HCT116 (cell line): ENCODE measurements at regions not wholly inside any gene's neighbourhood (a gene's known extent, or its start where the extent isn't known, plus 50 kb on each side); places are given as distances from the start of the nearest gene placed in this dataset.

Experiments used
- ATAC-seq: fragments of 200-7000 bp; cut with Tn5 transposase; 2 replicates; pipeline ENCODE4 v1.9.1; 2020; ENCODE audit warnings: mild to moderate bottlenecking, moderate library complexity
- BruUV-seq: library from RNA; stranded (reverse); fragments of 400-500 nt; replicated peaks from 2 replicates; lab custom pipeline; 2021; lab: Mats Ljungman, UMichigan
- CTCF ChIA-PET: fragments of 300-600 bp; sonication (Branson Sonifier 250); formaldehyde crosslinking; loops from one replicate; lab custom pipeline; 2021; ENCODE audit warnings: antibody characterized with exemption; lab: Charles Lee
- POLR2A ChIA-PET: fragments of 300-600, 350-600 bp; sonication (Branson Sonifier 250); formaldehyde crosslinking; loops from one replicate; lab custom pipeline; 2021; ENCODE audit warnings: antibody characterized with exemption; lab: Charles Lee
- RAD21 ChIA-PET, 2 experiments: fragments of 300-600 bp; sonication (Branson Sonifier 250); formaldehyde crosslinking; loops; one replicate each; lab custom pipeline; 2023; ENCODE audit warnings: low total read pairs in 2 of 2; ENCODE audit not compliant: uncharacterized antibody in 2 of 2, unreplicated experiment in 2 of 2, low non-redundant PET in 1 of 2; lab: Charles Lee
- DNase-seq: peaks from one replicate; pipeline ENCODE4 v3.0.0-alpha.2; 2010; ENCODE audit warnings: low read depth, low spot score
- H2AFZ ChIP-seq: fragments of 200-600 bp; shearing (Covaris generic), sonication (generic); 2 replicates; pipeline ENCODE4 v1.6.1; 2017; ENCODE audit warnings: low read depth, mixed run types, mixed read lengths, antibody characterized with exemption, low read length; ENCODE audit not compliant: poor library complexity, severe bottlenecking
- H3K27ac ChIP-seq: 2 replicates; pipeline ENCODE4 v1.5.1; 2012; ENCODE audit warnings: low read depth, low read length
- H3K27me3 ChIP-seq: fragments of 200-600 bp; sonication (generic); 2 replicates; pipeline ENCODE4 v1.6.1; 2016; ENCODE audit warnings: mixed run types, low read length, mixed read lengths; ENCODE audit not compliant: insufficient read depth
- H3K36me3 ChIP-seq, 2 experiments: fragments of 200-500 bp in 1 of 2; fragments of 200-600 bp in 1 of 2; sonication (Bioruptor generic) in 1 of 2; sonication (generic) in 1 of 2; 2 replicates each; pipeline versions ENCODE4 v1.5.1 to v1.6.1; 2014 to 2016; ENCODE audit warnings: low read length in 2 of 2, inconsistent platforms in 1 of 2, mixed read lengths in 1 of 2, mixed run types in 1 of 2; ENCODE audit not compliant: insufficient read depth in 2 of 2, control insufficient read depth in 1 of 2
- H3K4me1 ChIP-seq, 2 experiments: fragments of 200-600 bp in 1 of 2; sonication (generic) in 1 of 2; 2 replicates each; pipeline versions ENCODE4 v1.5.1 to v1.6.1; 2012 to 2017; ENCODE audit warnings: low read length in 2 of 2, inconsistent platforms in 1 of 2, mild to moderate bottlenecking in 1 of 2, mixed read lengths in 1 of 2, mixed run types in 1 of 2, moderate library complexity in 1 of 2; ENCODE audit not compliant: insufficient read depth in 2 of 2, control insufficient read depth in 1 of 2
- H3K4me2 ChIP-seq: fragments of 200-600 bp; sonication (generic); 2 replicates; pipeline ENCODE4 v1.6.1; 2017; ENCODE audit warnings: mixed run types, low read length, mixed read lengths
- H3K4me3 ChIP-seq, 2 experiments: fragments of 200-600 bp in 1 of 2; sonication (generic) in 1 of 2; replicated peaks in 1 of 2; 2 replicates each; pipeline ENCODE4 v1.5.1; 2011 to 2016; ENCODE audit warnings: low read length in 2 of 2, control low read depth in 1 of 2, low read depth in 1 of 2, mild to moderate bottlenecking in 1 of 2, mixed read lengths in 1 of 2, mixed run types in 1 of 2
- H3K79me2 ChIP-seq: fragments of 200-600 bp; sonication (generic); 2 replicates; pipeline ENCODE4 v1.6.1; 2017; ENCODE audit warnings: mild to moderate bottlenecking, mixed run types, low read length, moderate library complexity, mixed read lengths; ENCODE audit not compliant: insufficient read depth
- H3K9ac ChIP-seq: fragments of 200-600 bp; sonication (generic); 2 replicates; pipeline ENCODE4 v1.6.1; 2016; ENCODE audit warnings: low read length, mixed read lengths
- H3K9me2 ChIP-seq: fragments of 200-600 bp; sonication (generic), shearing (Covaris generic); 2 replicates; pipeline ENCODE4 v1.6.1; 2017; ENCODE audit warnings: mixed run types, mild to moderate bottlenecking, moderate library complexity; ENCODE audit not compliant: insufficient read depth
- H3K9me3 ChIP-seq, 2 experiments: fragments of 200-500 bp in 1 of 2; fragments of 200-600 bp in 1 of 2; sonication (Bioruptor generic) in 1 of 2; sonication (generic) in 1 of 2; 2 replicates each; pipeline ENCODE4 v1.6.1; 2014 to 2017; ENCODE audit warnings: low read length in 2 of 2, mixed read lengths in 2 of 2, inconsistent platforms in 1 of 2, low read depth in 1 of 2, mild to moderate bottlenecking in 1 of 2, mixed run types in 1 of 2, moderate library complexity in 1 of 2; ENCODE audit not compliant: control insufficient read depth in 1 of 2, insufficient read depth in 1 of 2
- H4K20me1 ChIP-seq: fragments of 200-600 bp; sonication (generic), shearing (Covaris generic); 2 replicates; pipeline ENCODE4 v1.6.1; 2017; ENCODE audit warnings: mixed run types, mild to moderate bottlenecking, moderate library complexity; ENCODE audit not compliant: insufficient read depth
- ATF3 ChIP-seq: IDR thresholded peaks from 2 replicates; pipeline ENCODE4 v1.6.1; 2012
- CEBPB ChIP-seq: IDR thresholded peaks from 2 replicates; pipeline ENCODE4 v1.6.1; 2012; ENCODE audit warnings: low read depth
- EGR1 ChIP-seq: IDR thresholded peaks from 2 replicates; pipeline ENCODE4 v1.6.1; 2012; ENCODE audit warnings: low read depth
- ELF1 ChIP-seq: IDR thresholded peaks from 2 replicates; pipeline ENCODE4 v1.6.1; 2012; ENCODE audit warnings: low read depth, borderline replicate concordance
- EZH2 ChIP-seq: fragments of 200-600 bp; sonication (generic); IDR thresholded peaks from 2 replicates; pipeline ENCODE4 v1.6.1; 2017; ENCODE audit warnings: antibody characterized with exemption, mixed run types
- EZH2phosphoT487 ChIP-seq: fragments of 200-600 bp; IDR thresholded peaks from 2 replicates; pipeline ENCODE4 v1.6.1; 2018; ENCODE audit warnings: antibody characterized with exemption, borderline replicate concordance
- JUND ChIP-seq: IDR thresholded peaks from 2 replicates; pipeline ENCODE4 v1.6.1; 2012
- MAX ChIP-seq: IDR thresholded peaks from 2 replicates; pipeline ENCODE4 v1.6.1; 2012
- POLR2A ChIP-seq: IDR thresholded peaks from 2 replicates; pipeline ENCODE4 v1.7.0; 2011; ENCODE audit warnings: borderline replicate concordance; ENCODE audit not compliant: insufficient read depth, insufficient read length; ENCODE audit errors: extremely low read depth
- POLR2AphosphoS5 ChIP-seq: IDR thresholded peaks from 2 replicates; pipeline ENCODE4 v1.6.1; 2011; ENCODE audit warnings: mild to moderate bottlenecking, low read depth, low read length, moderate library complexity
- RAD21 ChIP-seq: IDR thresholded peaks from 2 replicates; pipeline ENCODE4 v1.6.1; 2012; ENCODE audit warnings: low read depth, mild to moderate bottlenecking
- SIN3A ChIP-seq: IDR thresholded peaks from 2 replicates; pipeline ENCODE4 v1.6.1; 2012; ENCODE audit warnings: low read depth
- SP1 ChIP-seq: IDR thresholded peaks from 2 replicates; pipeline ENCODE4 v1.6.1; 2012; ENCODE audit warnings: low read depth
- SRF ChIP-seq: IDR thresholded peaks from 2 replicates; pipeline ENCODE4 v1.6.1; 2012; ENCODE audit warnings: low read depth
- TCF7L2 ChIP-seq: IDR thresholded peaks from 2 replicates; pipeline ENCODE4 v1.7.0; 2011; ENCODE audit warnings: borderline replicate concordance, inconsistent platforms; ENCODE audit not compliant: insufficient read depth, insufficient read length; ENCODE audit errors: extremely low read depth
- YY1 ChIP-seq: IDR thresholded peaks from 2 replicates; pipeline ENCODE4 v1.6.1; 2011; ENCODE audit warnings: low read length, low read depth, moderate library complexity, mild to moderate bottlenecking; ENCODE audit not compliant: insufficient replicate concordance; ENCODE audit errors: extremely low read depth
- ZBTB33 ChIP-seq: IDR thresholded peaks from 2 replicates; pipeline ENCODE4 v1.6.1; 2011; ENCODE audit warnings: mild to moderate bottlenecking, low read length, moderate library complexity; ENCODE audit not compliant: insufficient replicate concordance; ENCODE audit errors: extremely low read depth
- ZFX ChIP-seq: fragments of 450-650 bp; IDR thresholded peaks from 2 replicates; pipeline ENCODE4 v1.6.1; 2017
- ZNF274 ChIP-seq: fragments of 200-500 bp; sonication (Bioruptor generic); IDR thresholded peaks from 2 replicates; pipeline ENCODE4 v1.6.1; 2014; ENCODE audit warnings: mild to moderate bottlenecking, low read depth, low read length, inconsistent platforms
- intact Hi-C: fragments of 100-400 bp; cut with micrococcal nuclease; formaldehyde crosslinking; loops from 2 replicates; pipeline ENCODE4 v1.10.0; 2022

GRCh38 chr6:128648022-128648598, 127.7 kb upstream of the PTPRK start (continued):
- TF ChIP-seq ZBTB33 (no peak), ATF3 (no peak)

- ATAC-seq: no peak
Measured at GRCh38 chr6:128642132-128642531, 121.7 kb upstream of the PTPRK start.

More at GRCh38 chr6:128642132-128642531, 121.7 kb upstream of the PTPRK start:
- ChIA-PET RAD21 (no interaction called here), POLR2A (no interaction called here), CTCF (no interaction called here)
- no peaks in the 10 kb centered on the region for H3K9me2 ChIP-seq
- BruUV-seq: no TSS peak
- no peaks in the 10 kb centered on the region for H3K36me3 ChIP-seq
- no peaks in the 10 kb centered on the region for H3K27me3 ChIP-seq
- H3K27ac ChIP-seq: no peak overlapping the region
- H3K79me2 ChIP-seq: no peaks in the 10 kb centered on the region
- TF ChIP-seq YY1 (no peak), SIN3A (no peak), TCF7L2 (no peak), MAX (no peak), CEBPB (no peak), JUND (no peak), ZNF274 (no peak), SRF (no peak), ATF3 (no peak), EZH2phosphoT487 (no peak), POLR2AphosphoS5 (no peak), SP1 (no peak), ZFX (no peak), POLR2A (no peak), RAD21 (no peak), EGR1 (no peak), EZH2 (no peak), ZBTB33 (no peak), ELF1 (no peak)
- H2AFZ ChIP-seq: no peak overlapping the region
- no peak for DNase-seq
- H4K20me1 ChIP-seq: no peaks in the 10 kb centered on the region
- no peaks in the 10 kb centered on the region for H3K9me3 ChIP-seq
- intact Hi-C loops: no loop called here
- H3K4me2 ChIP-seq: no peak overlapping the region
- no peak overlapping the region for H3K4me3 ChIP-seq
- no peak overlapping the region for H3K9ac ChIP-seq
- no peaks in the 10 kb centered on the region for H3K4me1 ChIP-seq
